Hepatocyte (in vitro differentiated cells): ENCODE measurements at regions not wholly inside any gene's neighbourhood (a gene's known extent, or its start where the extent isn't known, plus 50 kb on each side); places are given as distances from the start of the nearest gene placed in this dataset.

Experiments used
- DNase-seq: peaks from one replicate; pipeline ENCODE4 v3.0.0-alpha.2; 2016; ENCODE audit warnings: low spot score
- H2AFZ ChIP-seq: fragments of 200-600 bp; sonication (generic); 2 replicates; pipeline ENCODE4 v1.6.0; 2016; ENCODE audit warnings: antibody characterized with exemption, mild to moderate bottlenecking
- H3K27ac ChIP-seq: fragments of 200-600 bp; sonication (generic); 2 replicates; pipeline ENCODE4 v1.5.1; 2016; ENCODE audit warnings: mild to moderate bottlenecking
- H3K27me3 ChIP-seq: fragments of 200-600 bp; sonication (generic); 2 replicates; pipeline ENCODE4 v1.6.1; 2016
- H3K36me3 ChIP-seq: fragments of 200-600 bp; sonication (generic); replicated peaks from 2 replicates; pipeline ENCODE4 v1.5.1; 2016; ENCODE audit warnings: low read depth; ENCODE audit not compliant: insufficient read depth
- H3K4me1 ChIP-seq: fragments of 200-600 bp; sonication (generic); 2 replicates; pipeline ENCODE4 v1.5.1; 2016; ENCODE audit warnings: mild to moderate bottlenecking, moderate library complexity; ENCODE audit not compliant: insufficient read depth
- H3K4me2 ChIP-seq: fragments of 200-600 bp; sonication (generic); 2 replicates; pipeline ENCODE4 v1.6.0; 2016
- H3K4me3 ChIP-seq: fragments of 200-600 bp; sonication (generic); 2 replicates; pipeline ENCODE4 v1.5.1; 2016; ENCODE audit warnings: mild to moderate bottlenecking
- H3K79me2 ChIP-seq: fragments of 200-600 bp; sonication (generic); 2 replicates; pipeline ENCODE4 v1.6.0; 2017; ENCODE audit warnings: mild to moderate bottlenecking
- H3K9me2 ChIP-seq: fragments of 200-600 bp; sonication (generic); replicated peaks from 2 replicates; pipeline ENCODE4 v1.6.0; 2017; ENCODE audit warnings: mild to moderate bottlenecking; ENCODE audit not compliant: insufficient read depth
- H3K9me3 ChIP-seq: fragments of 200-600 bp; sonication (generic); 2 replicates; pipeline ENCODE4 v1.5.1; 2016; ENCODE audit warnings: low read depth, mild to moderate bottlenecking
- H4K20me1 ChIP-seq: fragments of 200-600 bp; sonication (generic); 2 replicates; pipeline ENCODE4 v1.6.0; 2016; ENCODE audit warnings: mild to moderate bottlenecking; ENCODE audit not compliant: insufficient read depth, poor library complexity, severe bottlenecking
- EZH2 ChIP-seq: fragments of 200-600 bp; sonication (generic); IDR thresholded peaks from 2 replicates; pipeline ENCODE4 v1.6.1; 2016; ENCODE audit warnings: antibody characterized with exemption, mild to moderate bottlenecking, borderline replicate concordance
- EZH2phosphoT487 ChIP-seq: fragments of 200-600 bp; sonication (generic); IDR thresholded peaks from one replicate; pipeline ENCODE4 v1.6.1; 2018; ENCODE audit warnings: antibody characterized with exemption, mild to moderate bottlenecking, low read depth, moderate library complexity; ENCODE audit not compliant: unreplicated experiment, severe bottlenecking
- WGBS: methylation state at CpG from one replicate; pipeline ENCODE4 v1.1.6; 2016; ENCODE audit warnings: low lambda C conversion rate; ENCODE audit errors: missing lambda C conversion rate; 5-methylcytosine and 5-hydroxymethylcytosine counted together
- TF ChIP-seq, protein P1 (sequence below): fragments of 200-600 bp; sonication (generic); IDR thresholded peaks from 2 replicates; pipeline ENCODE4 v1.5.1; 2016; ENCODE audit warnings: antibody characterized with exemption, mild to moderate bottlenecking; ENCODE audit not compliant: poor library complexity

DNA sequence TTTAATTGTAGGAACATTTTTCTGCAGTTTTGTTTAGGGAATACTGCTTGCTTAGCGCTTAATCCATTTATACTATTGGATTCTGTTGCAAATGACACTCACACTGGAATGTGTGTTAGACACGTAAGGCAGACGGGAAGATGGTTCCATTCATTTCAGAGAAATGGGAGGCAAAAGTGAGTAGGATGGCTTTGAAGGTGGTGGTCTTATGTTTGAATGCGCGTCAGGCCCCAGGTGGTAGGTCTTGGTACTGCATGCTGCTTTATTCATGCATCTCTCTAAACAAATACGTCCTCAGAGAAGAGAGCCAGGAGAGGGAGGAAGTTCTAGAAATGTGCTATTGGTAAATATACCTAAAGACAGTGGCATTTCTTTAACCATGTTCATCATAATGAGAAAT lies 997.6 kb upstream of the RBFOX1 start:
- H3K9me3 ChIP-seq: no peaks in the 10 kb centered on the region
- peak; percentile 11 for DNase-seq
- no peaks in the 10 kb centered on the region for H3K36me3 ChIP-seq
- no peak overlapping the region for H3K27ac ChIP-seq
- H3K4me1 ChIP-seq: no peaks in the 10 kb centered on the region
- no peaks in the 10 kb centered on the region for H3K9me2 ChIP-seq
- no peak overlapping the region for H2AFZ ChIP-seq
- TF ChIP-seq, protein P1, sequence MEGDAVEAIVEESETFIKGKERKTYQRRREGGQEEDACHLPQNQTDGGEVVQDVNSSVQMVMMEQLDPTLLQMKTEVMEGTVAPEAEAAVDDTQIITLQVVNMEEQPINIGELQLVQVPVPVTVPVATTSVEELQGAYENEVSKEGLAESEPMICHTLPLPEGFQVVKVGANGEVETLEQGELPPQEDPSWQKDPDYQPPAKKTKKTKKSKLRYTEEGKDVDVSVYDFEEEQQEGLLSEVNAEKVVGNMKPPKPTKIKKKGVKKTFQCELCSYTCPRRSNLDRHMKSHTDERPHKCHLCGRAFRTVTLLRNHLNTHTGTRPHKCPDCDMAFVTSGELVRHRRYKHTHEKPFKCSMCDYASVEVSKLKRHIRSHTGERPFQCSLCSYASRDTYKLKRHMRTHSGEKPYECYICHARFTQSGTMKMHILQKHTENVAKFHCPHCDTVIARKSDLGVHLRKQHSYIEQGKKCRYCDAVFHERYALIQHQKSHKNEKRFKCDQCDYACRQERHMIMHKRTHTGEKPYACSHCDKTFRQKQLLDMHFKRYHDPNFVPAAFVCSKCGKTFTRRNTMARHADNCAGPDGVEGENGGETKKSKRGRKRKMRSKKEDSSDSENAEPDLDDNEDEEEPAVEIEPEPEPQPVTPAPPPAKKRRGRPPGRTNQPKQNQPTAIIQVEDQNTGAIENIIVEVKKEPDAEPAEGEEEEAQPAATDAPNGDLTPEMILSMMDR: peak; percentile 27
- no peak for TF ChIP-seq EZH2phosphoT487
- TF ChIP-seq EZH2: no peak
- no peaks in the 10 kb centered on the region for H3K27me3 ChIP-seq
- no peaks in the 10 kb centered on the region for H4K20me1 ChIP-seq
- H3K79me2 ChIP-seq: no peaks in the 10 kb centered on the region
- H3K4me2 ChIP-seq: no peak overlapping the region
- no peak overlapping the region for H3K4me3 ChIP-seq
- 61% methylated on average over 6 of the region's 6 CpGs for WGBS

DNA sequence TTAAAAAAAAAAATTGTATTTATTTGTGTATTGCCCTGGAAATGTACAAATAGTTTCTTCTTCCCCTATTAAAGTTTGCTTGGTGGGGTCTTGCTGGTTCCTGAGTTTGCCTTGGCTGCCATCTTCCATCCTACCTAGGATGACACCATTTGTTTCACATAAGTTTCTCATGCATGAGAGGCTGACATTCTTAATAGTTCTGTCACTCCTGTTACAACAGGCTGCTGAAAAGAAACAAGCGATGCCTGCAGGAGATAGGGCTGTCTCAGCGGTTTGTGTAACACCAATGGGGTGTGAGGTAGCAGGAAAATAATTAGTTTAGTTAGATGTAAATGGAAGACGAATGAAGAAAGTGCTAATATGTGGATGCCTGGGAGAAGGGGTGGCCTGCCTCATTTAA lies 1000.9 kb upstream of the RBFOX1 start:
- Histone ChIP-seq H3K27me3 (no peaks in the 10 kb centered on the region), H3K36me3 (no peaks in the 10 kb centered on the region), H3K9me3 (no peaks in the 10 kb centered on the region), H4K20me1 (no peaks in the 10 kb centered on the region), H2AFZ (no peak overlapping the region), H3K79me2 (no peaks in the 10 kb centered on the region), H3K4me3 (no peak overlapping the region), H3K4me1 (no peaks in the 10 kb centered on the region), H3K9me2 (no peaks in the 10 kb centered on the region), H3K4me2 (no peak overlapping the region), H3K27ac (no peak overlapping the region)
- no peak for DNase-seq
- 80% methylated on average over 3 of the region's 3 CpGs for WGBS
- TF ChIP-seq, protein P1: no peak

DNA sequence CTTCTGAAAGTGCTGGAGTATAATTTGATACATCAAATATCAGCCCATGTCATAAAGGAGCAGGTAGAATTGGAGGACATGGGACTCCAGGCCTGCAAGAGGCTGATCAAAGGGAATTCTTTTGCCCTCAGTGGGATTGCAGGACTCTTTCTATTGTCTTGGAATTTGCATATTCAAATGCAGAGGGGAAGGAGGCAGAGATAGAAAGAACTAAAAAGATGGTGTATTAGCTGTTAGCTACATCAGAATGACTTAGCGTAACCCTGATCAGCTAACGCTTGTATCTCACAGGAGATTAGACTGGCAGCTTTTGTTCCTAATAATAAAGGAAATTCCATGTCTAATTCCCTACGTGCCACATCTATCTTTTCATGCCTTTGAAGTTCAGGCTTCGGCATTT lies 1014.7 kb upstream of the RBFOX1 start:
- no peaks in the 10 kb centered on the region for H3K9me3 ChIP-seq
- no peaks in the 10 kb centered on the region for H4K20me1 ChIP-seq
- 38% methylated on average over 4 of the region's 4 CpGs for WGBS
- no peak overlapping the region for H3K27ac ChIP-seq
- DNase-seq: no peak
- no peaks in the 10 kb centered on the region for H3K79me2 ChIP-seq
- no peaks in the 10 kb centered on the region for H3K9me2 ChIP-seq
- H2AFZ ChIP-seq: no peak overlapping the region
- H3K36me3 ChIP-seq: no peaks in the 10 kb centered on the region
- H3K27me3 ChIP-seq: no peaks in the 10 kb centered on the region
- TF ChIP-seq, protein P1: no peak
- TF ChIP-seq EZH2phosphoT487: no peak
- TF ChIP-seq EZH2: no peak
- H3K4me3 ChIP-seq: no peak overlapping the region
- H3K4me1 ChIP-seq: no peaks in the 10 kb centered on the region
- H3K4me2 ChIP-seq: no peak overlapping the region

DNA sequence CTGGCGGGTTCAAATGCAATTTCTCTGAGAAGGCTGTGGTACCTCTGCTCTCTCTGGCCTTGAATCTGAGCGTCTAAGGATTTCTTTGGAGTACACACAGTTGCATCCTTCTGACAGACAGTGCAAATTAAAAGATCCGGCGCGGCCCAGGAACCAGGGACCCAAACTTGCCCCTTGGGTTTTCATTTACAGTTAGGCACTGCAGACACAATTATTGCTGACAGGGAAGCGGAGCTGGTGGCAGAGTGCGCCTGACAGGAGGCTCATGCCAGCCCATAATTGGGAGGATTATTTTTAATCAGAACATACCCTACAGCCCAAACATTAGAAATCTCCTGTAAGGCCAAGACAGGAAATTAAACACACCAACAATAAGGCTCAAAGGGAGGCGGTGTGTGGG lies 1023.4 kb upstream of the RBFOX1 start:
- Histone ChIP-seq H3K27me3 (no peaks in the 10 kb centered on the region), H3K9me2 (no peaks in the 10 kb centered on the region), H3K4me2 (no peak overlapping the region), H3K79me2 (no peaks in the 10 kb centered on the region), H3K4me3 (no peak overlapping the region), H3K36me3 (no peaks in the 10 kb centered on the region), H3K27ac (no peak overlapping the region), H2AFZ (no peak overlapping the region), H3K9me3 (no peaks in the 10 kb centered on the region), H4K20me1 (no peaks in the 10 kb centered on the region), H3K4me1 (no peaks in the 10 kb centered on the region)
- 84% methylated on average over 8 of the region's 8 CpGs for WGBS
- DNase-seq: no peak
- no peak for TF ChIP-seq EZH2phosphoT487
- TF ChIP-seq EZH2: no peak
- TF ChIP-seq, protein P1: no peak
